ENCODE measurements at regions not wholly inside any gene's neighbourhood (a gene's known extent, or its start where the extent isn't known, plus 50 kb on each side); places are given as distances from the start of the nearest gene placed in this dataset.
A peak's percentile ranks its signal among the peaks of the same experiment; 100 is the strongest.

- DNase-seq = no peak
These were observed 264.6 kb downstream of the HHIPL2 start for GRCh38 chr1:222283147-222283768.

- no peak for DNase-seq
These were observed 268.3 kb downstream of the HHIPL2 start for GRCh38 chr1:222279591-222279990.

GRCh38 chr1:222278501-222278900 is 269.4 kb downstream of the HHIPL2 start:
- no peak for DNase-seq

- DNase-seq = peak; percentile 2
These were observed 272.0 kb downstream of the HHIPL2 start for GRCh38 chr1:222275729-222276465.

- no peak for DNase-seq
These were observed 272.7 kb downstream of the HHIPL2 start for GRCh38 chr1:222275001-222275728.

GRCh38 chr1:222266223-222267196 is 281.4 kb downstream of the HHIPL2 start:
- no peak for DNase-seq

GRCh38 chr1:222263791-222264190 is 284.1 kb downstream of the HHIPL2 start:
- no peak for DNase-seq

- DNase-seq = no peak
These were observed 290.9 kb downstream of the HHIPL2 start for GRCh38 chr1:222257027-222257426.

GRCh38 chr1:222256058-222256457 is 291.8 kb downstream of the HHIPL2 start:
- DNase-seq = no peak

GRCh38 chr1:222252788-222253187 is 295.1 kb downstream of the HHIPL2 start:
- no peak for DNase-seq

- no peak for DNase-seq
These were observed 296.1 kb downstream of the HHIPL2 start for GRCh38 chr1:222251847-222252246.

GRCh38 chr1:222250376-222250775 is 297.5 kb downstream of the HHIPL2 start:
- DNase-seq = no peak

- no peak for DNase-seq
These were observed 300.0 kb downstream of the HHIPL2 start for GRCh38 chr1:222247811-222248310.

GRCh38 chr1:222247081-222247480 is 300.8 kb downstream of the HHIPL2 start:
- DNase-seq = no peak

GRCh38 chr1:222243902-222244301 is 304.0 kb downstream of the HHIPL2 start:
- no peak for DNase-seq

GRCh38 chr1:222242492-222242891 is 305.4 kb downstream of the HHIPL2 start:
- DNase-seq = no peak

- no peak for DNase-seq
These were observed 306.5 kb downstream of the HHIPL2 start for GRCh38 chr1:222241410-222241809.

- no peak for DNase-seq
These were observed 307.2 kb downstream of the HHIPL2 start for GRCh38 chr1:222240536-222241181.

- DNase-seq = no peak
These were observed 308.8 kb downstream of the HHIPL2 start for GRCh38 chr1:222239130-222239529.

- DNase-seq = no peak
These were observed 313.6 kb downstream of the HHIPL2 start for GRCh38 chr1:222234351-222234750.

- DNase-seq = no peak
These were observed 314.3 kb downstream of the HHIPL2 start for GRCh38 chr1:222233444-222234158.
